ENCODE measurements at regions not wholly inside any gene's neighbourhood (a gene's known extent, or its start where the extent isn't known, plus 50 kb on each side); places are given as distances from the start of the nearest gene placed in this dataset.

GRCh38 chr10:53122281-53122680 is 349.7 kb upstream of the MBL2 start:
- Histone ChIP-seq H2AK5ac (ENCODE audit: insufficient read length, low read length) (no peak overlapping the region), H3K9me3 (ENCODE audit: control insufficient read depth, low read depth, low read length) (no peaks in the 10 kb centered on the region), H4K20me1 (ENCODE audit: control insufficient read depth, insufficient read depth, insufficient read length) (no peaks in the 10 kb centered on the region), H2BK5ac (ENCODE audit: insufficient read length, low read length) (no peak overlapping the region), H3K56ac (ENCODE audit: insufficient read length, low read depth, low read length) (no peak overlapping the region), H3K27ac (ENCODE audit: insufficient read length, low read depth, low read length) (no peak overlapping the region), H3K9ac (ENCODE audit: extremely low read depth, insufficient read length, low read length) (no peak overlapping the region), H4K8ac (replicated peaks; ENCODE audit: insufficient read length, low read depth, low read length) (no peak overlapping the region), H3K4me2 (ENCODE audit: insufficient read depth, insufficient read length, low read length) (no peak overlapping the region), H2BK15ac (ENCODE audit: low read depth, low read length) (no peak overlapping the region), H3K18ac (ENCODE audit: insufficient read length, low read depth, low read length) (no peak overlapping the region), H3K23me2 (ENCODE audit: insufficient read length, low read depth, low read length, poor library complexity, severe bottlenecking) (no peaks in the 10 kb centered on the region), H3K79me1 (ENCODE audit: insufficient read depth, low read depth, low read length, poor library complexity, severe bottlenecking) (no peaks in the 10 kb centered on the region), H3K14ac (ENCODE audit: insufficient read depth, low read length) (no peak overlapping the region), H3T11ph (ENCODE audit: low read length) (no peak overlapping the region), H2BK120ac (ENCODE audit: low read depth, low read length, poor library complexity, severe bottlenecking) (no peak overlapping the region), H2BK12ac (ENCODE audit: insufficient read length, low read depth, low read length) (no peak overlapping the region), H3K79me2 (ENCODE audit: insufficient read depth, low read length) (no peaks in the 10 kb centered on the region), H3K27me3 (ENCODE audit: insufficient read depth, low read length) (no peaks in the 10 kb centered on the region), H2AFZ (ENCODE audit: low read length) (no peak overlapping the region), H3K23ac (ENCODE audit: insufficient read length, low read depth, low read length) (no peak overlapping the region), H4K91ac (ENCODE audit: insufficient read length, low read depth, low read length) (no peak overlapping the region), H3K4me1 (ENCODE audit: insufficient read depth, low read length) (no peaks in the 10 kb centered on the region), H4K5ac (ENCODE audit: insufficient read length, low read depth, low read length) (no peak overlapping the region), H2BK20ac (ENCODE audit: low read depth, low read length, poor library complexity, severe bottlenecking) (no peak overlapping the region), H3K4ac (ENCODE audit: low read depth, low read length) (no peak overlapping the region)
- TF ChIP-seq CTCF (conservative IDR thresholded peaks at IDR 0.05): no peak
- H3K27ac Mint-ChIP-seq: no peak overlapping the region
- H3K27me3 Mint-ChIP-seq (ENCODE audit: low read depth): no peaks in the 10 kb centered on the region; the same call in 1 of the 2 replicates
- peaks cover 0 to 3% of the 10 kb centered on the region in 2 experiments; a peak in 1 of 4 replicates for H3K4me1 Mint-ChIP-seq
- peaks cover 0 to 4% (median 2%) of the 10 kb centered on the region in 3 experiments; a peak in 2 of 7 replicates for H3K36me3 Mint-ChIP-seq (ENCODE audit: insufficient read depth in 1 of 3, low read depth in 3 of 3)
- no peak overlapping the region for H3K4me3 Mint-ChIP-seq
- no peaks in the 10 kb centered on the region for H3K9me3 Mint-ChIP-seq
- WGBS (ENCODE audit: extremely low coverage, insufficient read length, low lambda C conversion rate): no CpG with 5 or more reads among the region's 4 CpGs
- DNase-seq: no peak
